Activated T-cell treated with anti-CD3 and anti-CD28 coated beads, Interleukin-2, amount 50 U/mL, for 72 hours (primary cell): ENCODE measurements at regions not wholly inside any gene's neighbourhood (a gene's known extent, or its start where the extent isn't known, plus 50 kb on each side); places are given as distances from the start of the nearest gene placed in this dataset.

Experiments used
- ATAC-seq, 2 donors: fragments of 150-1000 bp; cut with Tn5 transposase; replicated peaks in 1 of 2; 2 replicates each; pipeline ENCODE4 v1.10.0; 2021; ENCODE audit warnings: moderate library complexity in 2 of 2, mild to moderate bottlenecking in 1 of 2
- DNase-seq, 2 donors: peaks; one replicate each; pipeline ENCODE4 v3.0.0; 2021 to 2022; ENCODE audit warnings: mixed read lengths in 1 of 2
- H3K27ac Mint-ChIP-seq: one replicate; pipeline ENCODE4 v1.8.0; 2022; ENCODE audit warnings: mild to moderate bottlenecking, moderate library complexity, mixed read lengths
- H3K27me3 Mint-ChIP-seq: one replicate; pipeline ENCODE4 v1.8.0; 2022; ENCODE audit warnings: low read depth, mixed read lengths
- H3K36me3 Mint-ChIP-seq, 2 donors: one replicate each; pipeline ENCODE4 v1.8.0; 2022; ENCODE audit warnings: mixed read lengths in 2 of 2, mild to moderate bottlenecking in 1 of 2; ENCODE audit not compliant: insufficient read depth in 2 of 2
- H3K4me1 Mint-ChIP-seq: one replicate; pipeline ENCODE4 v1.8.0; 2022; ENCODE audit warnings: low read depth, mixed read lengths
- H3K4me3 Mint-ChIP-seq, 2 donors: one replicate each; pipeline ENCODE4 v1.8.0; 2022; ENCODE audit warnings: mild to moderate bottlenecking in 2 of 2, mixed read lengths in 2 of 2, moderate library complexity in 2 of 2
- H3K9me3 Mint-ChIP-seq, 2 donors: one replicate each; pipeline ENCODE4 v1.8.0; 2022; ENCODE audit warnings: mixed read lengths in 2 of 2

- H3K27me3 Mint-ChIP-seq, result peaks cover 10% of the 10 kb centered on the region
- no peak for ATAC-seq
- no peaks in the 10 kb centered on the region for H3K36me3 Mint-ChIP-seq
- no peak for DNase-seq
- no peaks in the 10 kb centered on the region for H3K4me1 Mint-ChIP-seq
- H3K27ac Mint-ChIP-seq, result no peak overlapping the region
- no peak overlapping the region for H3K4me3 Mint-ChIP-seq
- H3K9me3 Mint-ChIP-seq, result peaks cover 0 to 1% of the 10 kb centered on the region in 2 donors
These were observed 58.6 kb upstream of the NYAP2 start for GRCh38 chr2:225340923-225341322.

- Mint-ChIP-seq H3K4me1 (no peaks in the 10 kb centered on the region), H3K36me3 (no peaks in the 10 kb centered on the region), H3K9me3 (no peaks in the 10 kb centered on the region), H3K27ac (no peak overlapping the region), H3K4me3 (no peak overlapping the region), H3K27me3 (peaks cover 10% of the 10 kb centered on the region)
- DNase-seq, result no peak
- ATAC-seq, result no peak
These were observed 62.3 kb upstream of the NYAP2 start for GRCh38 chr2:225337183-225337582.

- H3K27me3 Mint-ChIP-seq, result peaks cover 10% of the 10 kb centered on the region
- DNase-seq (no peak), ATAC-seq (no peak)
- no peak overlapping the region for H3K4me3 Mint-ChIP-seq
- H3K36me3 Mint-ChIP-seq, result no peaks in the 10 kb centered on the region
- H3K9me3 Mint-ChIP-seq, result no peaks in the 10 kb centered on the region
- no peaks in the 10 kb centered on the region for H3K4me1 Mint-ChIP-seq
- H3K27ac Mint-ChIP-seq, result no peak overlapping the region
These were observed 65.0 kb upstream of the NYAP2 start for GRCh38 chr2:225334514-225334913.

DNA sequence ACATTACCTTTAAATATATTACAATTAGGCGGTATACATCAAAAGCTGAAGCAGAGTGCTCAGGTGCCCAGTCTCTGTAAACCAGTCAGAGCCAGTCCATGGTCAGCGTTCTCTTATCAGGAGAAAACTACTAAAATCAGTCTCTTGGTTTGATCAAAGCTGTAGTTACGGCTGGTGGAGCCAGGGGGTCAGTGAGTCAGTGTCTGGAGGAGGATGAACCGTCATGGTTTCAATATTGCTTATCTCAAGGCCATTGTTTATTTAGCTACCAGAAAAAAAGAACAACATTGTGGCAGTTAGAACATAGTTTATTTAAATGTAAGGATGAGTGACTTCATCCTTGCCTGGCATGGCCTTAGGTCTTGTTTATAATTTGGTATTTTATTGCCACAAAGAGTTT is 71.3 kb upstream of the NYAP2 start:
- peaks cover 6% of the 10 kb centered on the region for H3K27me3 Mint-ChIP-seq
- DNase-seq (no peak), ATAC-seq (no peak)
- peaks cover 0 to 2% of the 10 kb centered on the region in 2 donors for H3K36me3 Mint-ChIP-seq
- H3K9me3 Mint-ChIP-seq, result no peaks in the 10 kb centered on the region
- no peak overlapping the region for H3K27ac Mint-ChIP-seq
- no peak overlapping the region for H3K4me3 Mint-ChIP-seq
- H3K4me1 Mint-ChIP-seq, result no peaks in the 10 kb centered on the region

GRCh38 chr2:225326969-225327368 is 72.5 kb upstream of the NYAP2 start:
- Mint-ChIP-seq H3K27me3 (peaks cover 6% of the 10 kb centered on the region), H3K4me1 (no peaks in the 10 kb centered on the region), H3K27ac (no peak overlapping the region), H3K9me3 (no peaks in the 10 kb centered on the region), H3K4me3 (no peak overlapping the region), H3K36me3 (peaks cover 0 to 2% of the 10 kb centered on the region in 2 donors)
- DNase-seq (no peak), ATAC-seq (no peak)

- no peak overlapping the region for H3K27ac Mint-ChIP-seq
- no peaks in the 10 kb centered on the region for H3K36me3 Mint-ChIP-seq
- H3K27me3 Mint-ChIP-seq, result no peaks in the 10 kb centered on the region
- no peak for DNase-seq
- no peak overlapping the region for H3K4me3 Mint-ChIP-seq
- H3K4me1 Mint-ChIP-seq, result no peaks in the 10 kb centered on the region
- ATAC-seq, result no peak
- peaks cover 0 to 1% of the 10 kb centered on the region in 2 donors for H3K9me3 Mint-ChIP-seq
These were observed 79.6 kb upstream of the NYAP2 start for GRCh38 chr2:225319872-225320271.

- H3K4me1 Mint-ChIP-seq, result no peaks in the 10 kb centered on the region
- H3K27ac Mint-ChIP-seq, result no peak overlapping the region
- DNase-seq (no peak), ATAC-seq (no peak)
- H3K36me3 Mint-ChIP-seq, result no peaks in the 10 kb centered on the region
- no peak overlapping the region for H3K4me3 Mint-ChIP-seq
- H3K9me3 Mint-ChIP-seq, result peaks cover 0 to 1% of the 10 kb centered on the region in 2 donors
- no peaks in the 10 kb centered on the region for H3K27me3 Mint-ChIP-seq
These were observed 81.1 kb upstream of the NYAP2 start for GRCh38 chr2:225318440-225318839.

- DNase-seq, result no peak
- no peaks in the 10 kb centered on the region for H3K36me3 Mint-ChIP-seq
- no peaks in the 10 kb centered on the region for H3K27me3 Mint-ChIP-seq
- no peak overlapping the region for H3K4me3 Mint-ChIP-seq
- ATAC-seq, result no peak
- peaks cover 0 to 1% of the 10 kb centered on the region in 2 donors for H3K9me3 Mint-ChIP-seq
- no peak overlapping the region for H3K27ac Mint-ChIP-seq
- no peaks in the 10 kb centered on the region for H3K4me1 Mint-ChIP-seq
These were observed 82.3 kb upstream of the NYAP2 start for GRCh38 chr2:225317186-225317585.

- no peaks in the 10 kb centered on the region for H3K4me1 Mint-ChIP-seq
- DNase-seq (no peak), ATAC-seq (no peak)
- H3K9me3 Mint-ChIP-seq, result no peaks in the 10 kb centered on the region
- H3K27me3 Mint-ChIP-seq, result no peaks in the 10 kb centered on the region
- H3K27ac Mint-ChIP-seq, result no peak overlapping the region
- no peak overlapping the region for H3K4me3 Mint-ChIP-seq
- no peaks in the 10 kb centered on the region for H3K36me3 Mint-ChIP-seq
These were observed 88.8 kb upstream of the NYAP2 start for GRCh38 chr2:225310745-225311144.

- ATAC-seq, result no peak
These were observed 90.0 kb upstream of the NYAP2 start for GRCh38 chr2:225309516-225309915.

DNA sequence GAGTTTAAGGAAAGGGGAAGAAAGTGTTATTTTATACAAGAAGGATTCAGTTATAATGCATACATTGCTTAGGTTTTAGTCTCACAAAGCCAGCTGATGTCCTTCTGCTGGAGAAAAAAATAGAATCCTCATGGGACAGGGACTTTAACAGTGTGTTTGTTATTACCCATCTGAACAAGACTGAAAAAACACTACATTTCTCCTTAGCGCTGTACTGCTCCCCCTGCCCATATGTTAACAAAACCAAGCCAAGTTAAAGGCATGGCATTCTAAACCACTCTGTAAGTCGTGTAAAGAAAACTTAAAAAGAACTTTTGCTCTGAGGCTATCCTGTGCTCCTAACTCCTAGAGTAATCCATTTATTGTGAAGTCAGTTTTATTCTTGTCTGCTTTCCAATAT is 102.6 kb upstream of the NYAP2 start:
- H3K4me1 Mint-ChIP-seq, result no peaks in the 10 kb centered on the region
- H3K4me3 Mint-ChIP-seq, result no peak overlapping the region
- H3K9me3 Mint-ChIP-seq, result peaks cover 4 to 5% of the 10 kb centered on the region in 2 donors
- DNase-seq (no peak), ATAC-seq (no peak)
- H3K27me3 Mint-ChIP-seq, result no peaks in the 10 kb centered on the region
- peaks cover 3 to 6% of the 10 kb centered on the region in 2 donors for H3K36me3 Mint-ChIP-seq
- no peak overlapping the region for H3K27ac Mint-ChIP-seq

More at GRCh38 chr2:225309516-225309915, 90.0 kb upstream of the NYAP2 start:
- DNase-seq, result no peak
- Mint-ChIP-seq H3K9me3 (peaks cover 0 to 2% of the 10 kb centered on the region in 2 donors), H3K36me3 (no peaks in the 10 kb centered on the region), H3K27me3 (no peaks in the 10 kb centered on the region), H3K4me1 (no peaks in the 10 kb centered on the region), H3K27ac (no peak overlapping the region), H3K4me3 (no peak overlapping the region)

DNA sequence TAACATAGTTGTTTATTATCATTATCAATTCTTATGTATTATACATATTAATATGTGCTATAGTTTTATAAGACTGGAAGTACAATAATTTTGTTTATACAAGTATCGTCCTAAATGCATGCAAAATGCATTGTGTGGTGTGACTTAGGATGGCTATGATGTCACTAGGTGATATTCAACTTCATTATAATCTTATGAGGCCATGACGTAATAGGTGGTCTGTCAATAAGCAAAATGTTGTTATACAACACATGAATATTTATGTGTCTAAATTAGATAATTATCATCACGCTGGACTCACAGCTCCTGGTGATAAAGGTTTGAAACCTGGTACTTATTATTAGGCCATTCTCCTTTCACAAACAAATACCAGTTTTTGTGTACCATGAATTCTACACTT is 104.4 kb upstream of the NYAP2 start:
- Mint-ChIP-seq H3K9me3 (peaks cover 0 to 3% of the 10 kb centered on the region in 2 donors), H3K4me1 (no peaks in the 10 kb centered on the region), H3K36me3 (no peaks in the 10 kb centered on the region), H3K27me3 (no peaks in the 10 kb centered on the region), H3K27ac (no peak overlapping the region), H3K4me3 (no peak overlapping the region)
- DNase-seq (no peak), ATAC-seq (no peak)

GRCh38 chr2:225293638-225294037 is 105.9 kb upstream of the NYAP2 start:
- Mint-ChIP-seq H3K27ac (no peak overlapping the region), H3K4me3 (no peak overlapping the region), H3K36me3 (no peaks in the 10 kb centered on the region), H3K27me3 (no peaks in the 10 kb centered on the region), H3K9me3 (peaks cover 0 to 3% of the 10 kb centered on the region in 2 donors), H3K4me1 (no peaks in the 10 kb centered on the region)
- ATAC-seq (no peak), DNase-seq (no peak)

DNA sequence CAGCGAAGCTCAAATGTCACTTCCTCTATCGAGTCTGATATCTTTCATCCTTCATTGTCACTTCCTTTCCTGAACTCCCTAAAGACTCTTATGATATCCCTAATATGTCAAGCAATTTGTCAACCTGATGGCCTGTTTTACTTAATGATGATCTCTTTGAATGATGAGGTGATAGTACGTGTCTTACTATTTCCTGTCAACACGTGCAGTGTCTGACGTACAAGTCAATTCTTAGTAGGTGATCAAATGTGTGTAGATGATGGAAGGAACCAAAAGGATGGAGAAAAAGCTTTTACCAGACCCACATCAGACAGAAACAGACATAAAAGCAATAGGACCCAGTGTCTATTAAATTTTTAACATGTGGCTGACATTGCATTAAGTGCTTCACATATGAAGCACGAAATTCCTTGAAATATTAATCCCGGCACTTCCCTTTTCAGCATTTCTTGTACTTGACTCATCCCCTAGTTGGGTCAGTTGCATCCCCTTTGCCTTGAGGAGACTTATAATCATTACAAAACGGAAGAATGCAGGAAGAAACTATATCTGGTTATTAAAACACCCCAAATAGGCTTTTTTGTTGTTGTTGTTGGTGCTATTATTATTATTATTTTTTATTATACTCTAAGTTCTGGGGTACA is 108.6 kb upstream of the NYAP2 start:
- no peak overlapping the region for H3K4me3 Mint-ChIP-seq
- H3K27ac Mint-ChIP-seq, result no peak overlapping the region
- no peaks in the 10 kb centered on the region for H3K36me3 Mint-ChIP-seq
- H3K9me3 Mint-ChIP-seq, result peaks cover 0 to 3% of the 10 kb centered on the region in 2 donors
- no peaks in the 10 kb centered on the region for H3K4me1 Mint-ChIP-seq
- DNase-seq (no peak), ATAC-seq (no peak)
- H3K27me3 Mint-ChIP-seq, result no peaks in the 10 kb centered on the region
